ENCODE measurements at regions not wholly inside any gene's neighbourhood (a gene's known extent, or its start where the extent isn't known, plus 50 kb on each side); places are given as distances from the start of the nearest gene placed in this dataset.
"Not testable (repeated sequence)": the region's sequence is repeated elsewhere in the genome, so short reads cannot be mapped to it uniquely, and the experiment has no call there.

DNA sequence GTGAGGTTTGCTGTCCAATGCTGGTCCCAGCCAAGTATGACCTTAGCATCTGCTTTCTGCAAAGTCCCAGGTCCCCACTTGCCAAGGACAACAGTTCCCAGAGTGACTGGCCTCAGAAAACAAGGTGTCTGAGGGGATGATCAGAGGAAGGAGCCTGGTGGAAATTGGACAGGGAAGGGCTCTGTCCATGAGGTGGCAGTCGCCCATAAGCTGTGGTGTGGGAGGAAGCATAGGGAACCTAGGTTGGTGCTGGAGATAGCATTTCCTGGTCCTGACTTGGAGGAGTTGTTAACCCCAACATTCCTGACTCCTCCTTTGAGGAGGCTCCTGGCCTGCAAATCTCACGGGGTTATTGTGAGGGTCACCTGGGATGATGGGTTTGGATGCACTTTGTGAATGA is 77.8 kb downstream of the LIMS4 start:
- TF ChIP-seq, protein P1, sequence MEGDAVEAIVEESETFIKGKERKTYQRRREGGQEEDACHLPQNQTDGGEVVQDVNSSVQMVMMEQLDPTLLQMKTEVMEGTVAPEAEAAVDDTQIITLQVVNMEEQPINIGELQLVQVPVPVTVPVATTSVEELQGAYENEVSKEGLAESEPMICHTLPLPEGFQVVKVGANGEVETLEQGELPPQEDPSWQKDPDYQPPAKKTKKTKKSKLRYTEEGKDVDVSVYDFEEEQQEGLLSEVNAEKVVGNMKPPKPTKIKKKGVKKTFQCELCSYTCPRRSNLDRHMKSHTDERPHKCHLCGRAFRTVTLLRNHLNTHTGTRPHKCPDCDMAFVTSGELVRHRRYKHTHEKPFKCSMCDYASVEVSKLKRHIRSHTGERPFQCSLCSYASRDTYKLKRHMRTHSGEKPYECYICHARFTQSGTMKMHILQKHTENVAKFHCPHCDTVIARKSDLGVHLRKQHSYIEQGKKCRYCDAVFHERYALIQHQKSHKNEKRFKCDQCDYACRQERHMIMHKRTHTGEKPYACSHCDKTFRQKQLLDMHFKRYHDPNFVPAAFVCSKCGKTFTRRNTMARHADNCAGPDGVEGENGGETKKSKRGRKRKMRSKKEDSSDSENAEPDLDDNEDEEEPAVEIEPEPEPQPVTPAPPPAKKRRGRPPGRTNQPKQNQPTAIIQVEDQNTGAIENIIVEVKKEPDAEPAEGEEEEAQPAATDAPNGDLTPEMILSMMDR (IDR thresholded peaks at IDR 0.05) = not testable (repeated sequence)
- not testable (repeated sequence) for TF ChIP-seq EP300 (IDR thresholded peaks at IDR 0.05)
